Gastroesophageal sphincter (tissue), 4 donors: ENCODE measurements at regions not wholly inside any gene's neighbourhood (a gene's known extent, or its start where the extent isn't known, plus 50 kb on each side); places are given as distances from the start of the nearest gene placed in this dataset.

Experiments used
- ATAC-seq: fragments of 150-250 bp; one replicate; pipeline ENCODE4 v1.9.1; 2016; ENCODE audit warnings: mild to moderate bottlenecking, moderate library complexity
- H3K27ac ChIP-seq, 4 donors: fragments of 200-600 bp; sonication (generic) in 3 of 4; 1 replicate in 3 of 4; 2 replicates in 1 of 4; pipeline ENCODE4 v1.5.1; 2016 to 2019
- H3K27me3 ChIP-seq: fragments of 200-600 bp; sonication (generic); one replicate; pipeline ENCODE4 v1.5.1; 2019
- H3K36me3 ChIP-seq, 2 donors: fragments of 200-600 bp; sonication (generic); one replicate each; pipeline ENCODE4 v1.5.1; 2019; ENCODE audit warnings: control low read depth in 1 of 2
- H3K4me1 ChIP-seq, 3 donors: fragments of 200-600 bp; sonication (generic); 1 replicate in 2 of 3; 2 replicates in 1 of 3; pipeline ENCODE4 v1.5.1; 2016 to 2019; ENCODE audit warnings: control low read depth in 2 of 3
- H3K4me3 ChIP-seq, 2 donors: fragments of 200-600 bp; sonication (generic); one replicate each; pipeline ENCODE4 v1.5.1; 2019; ENCODE audit warnings: mild to moderate bottlenecking in 1 of 2, moderate library complexity in 1 of 2
- H3K9me3 ChIP-seq, 3 donors: fragments of 200-600 bp; sonication (generic); one replicate each; pipeline ENCODE4 v1.5.1; 2017 to 2019; ENCODE audit warnings: control low read depth in 2 of 3
- EP300 ChIP-seq: sonication (generic); formaldehyde crosslinking; IDR thresholded peaks from one replicate; pipeline ENCODE4 v1.6.1; 2017; ENCODE audit warnings: antibody characterized with exemption, mild to moderate bottlenecking
- POLR2A ChIP-seq, 2 donors: fragments of 450-650 bp; IDR thresholded peaks; one replicate each; pipeline ENCODE4 v1.6.1; 2017; ENCODE audit warnings: antibody characterized with exemption in 2 of 2, mild to moderate bottlenecking in 2 of 2, moderate library complexity in 1 of 2
- POLR2AphosphoS5 ChIP-seq: sonication (generic); formaldehyde crosslinking; IDR thresholded peaks from one replicate; pipeline ENCODE4 v1.6.1; 2017; ENCODE audit warnings: antibody characterized with exemption
- WGBS, 2 donors: methylation state at CpG; one replicate each; pipeline ENCODE4 v1.1.5; 2018; ENCODE audit warnings: low coverage in 1 of 2; 5-methylcytosine and 5-hydroxymethylcytosine counted together
- TF ChIP-seq, protein P1 (sequence below), 4 experiments: fragments of 200-600 bp in 2 of 4; fragments of 450-650 bp in 2 of 4; sonication (generic) in 1 of 4; IDR thresholded peaks; one replicate each; pipeline ENCODE4 v1.5.1; 2017 to 2019; ENCODE audit warnings: antibody characterized with exemption in 4 of 4, mild to moderate bottlenecking in 2 of 4, moderate library complexity in 2 of 4

DNA sequence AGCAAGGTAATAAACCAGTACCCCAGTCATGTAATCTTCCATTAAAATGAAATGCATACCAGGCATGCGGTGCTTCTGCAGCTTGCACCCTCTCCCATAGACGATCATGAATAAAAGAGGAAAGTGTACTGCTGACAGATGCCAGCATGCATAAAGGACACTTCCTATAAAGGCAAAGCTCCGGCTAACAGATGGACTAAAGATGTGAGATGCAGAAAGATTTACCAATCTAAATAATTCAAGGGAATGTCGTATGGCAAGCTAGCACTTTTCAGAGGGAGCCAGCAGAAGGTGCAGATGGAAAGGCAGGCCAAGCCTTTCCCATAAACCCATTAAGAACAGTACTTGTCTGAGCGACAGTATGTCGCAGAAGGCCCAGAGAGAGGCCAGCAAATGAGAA is 542.0 kb downstream of the NUF2 start:
- no peak overlapping the region for H3K27ac ChIP-seq
- no peak for TF ChIP-seq POLR2AphosphoS5
- TF ChIP-seq, protein P1, sequence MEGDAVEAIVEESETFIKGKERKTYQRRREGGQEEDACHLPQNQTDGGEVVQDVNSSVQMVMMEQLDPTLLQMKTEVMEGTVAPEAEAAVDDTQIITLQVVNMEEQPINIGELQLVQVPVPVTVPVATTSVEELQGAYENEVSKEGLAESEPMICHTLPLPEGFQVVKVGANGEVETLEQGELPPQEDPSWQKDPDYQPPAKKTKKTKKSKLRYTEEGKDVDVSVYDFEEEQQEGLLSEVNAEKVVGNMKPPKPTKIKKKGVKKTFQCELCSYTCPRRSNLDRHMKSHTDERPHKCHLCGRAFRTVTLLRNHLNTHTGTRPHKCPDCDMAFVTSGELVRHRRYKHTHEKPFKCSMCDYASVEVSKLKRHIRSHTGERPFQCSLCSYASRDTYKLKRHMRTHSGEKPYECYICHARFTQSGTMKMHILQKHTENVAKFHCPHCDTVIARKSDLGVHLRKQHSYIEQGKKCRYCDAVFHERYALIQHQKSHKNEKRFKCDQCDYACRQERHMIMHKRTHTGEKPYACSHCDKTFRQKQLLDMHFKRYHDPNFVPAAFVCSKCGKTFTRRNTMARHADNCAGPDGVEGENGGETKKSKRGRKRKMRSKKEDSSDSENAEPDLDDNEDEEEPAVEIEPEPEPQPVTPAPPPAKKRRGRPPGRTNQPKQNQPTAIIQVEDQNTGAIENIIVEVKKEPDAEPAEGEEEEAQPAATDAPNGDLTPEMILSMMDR (IDR thresholded peaks at IDR 0.05) = no peak
- TF ChIP-seq EP300 = no peak
- TF ChIP-seq POLR2A (IDR thresholded peaks at IDR 0.05) = no peak
- no peaks in the 10 kb centered on the region for H3K4me1 ChIP-seq
- no peak overlapping the region for H3K4me3 ChIP-seq
- H3K27me3 ChIP-seq = no peaks in the 10 kb centered on the region
- peaks cover 0 to 5% (median 0%) of the 10 kb centered on the region in 3 donors for H3K9me3 ChIP-seq
- 68 to 95% methylated on average over 3 to 6 of the region's 6 CpGs for WGBS, 2 donors
- no peak for ATAC-seq
- no peaks in the 10 kb centered on the region for H3K36me3 ChIP-seq

DNA sequence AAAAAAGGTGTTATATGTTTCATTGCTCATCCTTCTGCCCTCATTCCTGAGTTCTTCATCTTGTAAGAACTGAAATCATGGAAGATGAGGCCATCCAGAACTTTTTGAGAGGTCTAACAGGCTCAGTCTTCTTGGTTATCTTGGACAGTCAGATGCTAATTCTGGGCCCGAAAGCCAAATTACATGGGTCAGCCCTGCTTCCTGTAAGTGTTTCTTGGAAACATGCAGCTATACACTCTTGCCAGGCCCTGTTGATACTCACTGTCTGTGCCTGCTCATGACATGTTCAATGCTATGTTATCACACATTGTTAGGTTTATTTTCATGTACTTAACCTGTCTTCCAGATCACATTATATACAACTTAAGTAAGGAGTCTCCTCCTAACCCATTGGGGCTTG is 542.5 kb downstream of the NUF2 start:
- no peaks in the 10 kb centered on the region for H3K4me1 ChIP-seq
- peaks cover 0 to 10% (median 0%) of the 10 kb centered on the region in 3 donors for H3K9me3 ChIP-seq
- no peaks in the 10 kb centered on the region for H3K36me3 ChIP-seq
- no peak for ATAC-seq
- no peak overlapping the region for H3K27ac ChIP-seq
- H3K4me3 ChIP-seq = no peak overlapping the region
- no peak for TF ChIP-seq POLR2AphosphoS5
- TF ChIP-seq EP300 = no peak
- no peak for TF ChIP-seq POLR2A (IDR thresholded peaks at IDR 0.05)
- TF ChIP-seq, protein P1 (IDR thresholded peaks at IDR 0.05) = no peak
- WGBS, 2 donors = 50% methylated on average over 1 of the region's 1 CpG; no CpG with 5 or more reads in 1 of the 2 donors
- no peaks in the 10 kb centered on the region for H3K27me3 ChIP-seq

GRCh38 chr1:163866564-163866963 is 544.8 kb downstream of the NUF2 start:
- WGBS, 2 donors = 40 to 49% methylated on average over 2 of the region's 2 CpGs
- H3K4me1 ChIP-seq = no peaks in the 10 kb centered on the region
- no peak overlapping the region for H3K27ac ChIP-seq
- peak; percentile 48 for ATAC-seq
- no peak overlapping the region for H3K4me3 ChIP-seq
- peaks cover 0 to 10% (median 0%) of the 10 kb centered on the region in 3 donors for H3K9me3 ChIP-seq
- no peaks in the 10 kb centered on the region for H3K36me3 ChIP-seq
- H3K27me3 ChIP-seq = no peaks in the 10 kb centered on the region
- TF ChIP-seq POLR2AphosphoS5 (peak; percentile 21), EP300 (no peak), POLR2A (IDR thresholded peaks at IDR 0.05) (no peak)
- TF ChIP-seq, protein P1 (IDR thresholded peaks at IDR 0.05) = no peak

GRCh38 chr1:163870666-163871065 is 548.9 kb downstream of the NUF2 start:
- 42 to 60% methylated on average over 2 of the region's 2 CpGs for WGBS, 2 donors
- TF ChIP-seq POLR2A (IDR thresholded peaks at IDR 0.05) = no peak
- no peak for TF ChIP-seq EP300
- TF ChIP-seq POLR2AphosphoS5 = no peak
- TF ChIP-seq, protein P1 (IDR thresholded peaks at IDR 0.05) = no peak
- Histone ChIP-seq H3K27ac (no peak overlapping the region), H3K36me3 (no peaks in the 10 kb centered on the region), H3K4me1 (no peaks in the 10 kb centered on the region), H3K27me3 (no peaks in the 10 kb centered on the region), H3K4me3 (no peak overlapping the region), H3K9me3 (peaks cover 0 to 10% (median 0%) of the 10 kb centered on the region in 3 donors)
- ATAC-seq = no peak

GRCh38 chr1:163872067-163872466 is 550.3 kb downstream of the NUF2 start:
- TF ChIP-seq EP300 (no peak), POLR2AphosphoS5 (peak; percentile 36)
- peak overlapping the region in 1 of 4 donors; percentile 21 for H3K27ac ChIP-seq
- no peaks in the 10 kb centered on the region for H3K27me3 ChIP-seq
- H3K4me1 ChIP-seq = no peaks in the 10 kb centered on the region
- H3K9me3 ChIP-seq = peaks cover 0 to 10% (median 0%) of the 10 kb centered on the region in 3 donors
- H3K4me3 ChIP-seq = no peak overlapping the region
- no peak for ATAC-seq
- no peaks in the 10 kb centered on the region for H3K36me3 ChIP-seq
- 22 to 70% methylated on average over 4 of the region's 4 CpGs for WGBS, 2 donors
